GM12878 (cell line): ENCODE measurements at regions not wholly inside any gene's neighbourhood (a gene's known extent, or its start where the extent isn't known, plus 50 kb on each side); places are given as distances from the start of the nearest gene placed in this dataset.

Experiments used
- ATAC-seq: fragments of 200-7000 bp; cut with Tn5 transposase; 3 replicates; pipeline ENCODE4 v1.9.1; 2020; ENCODE audit warnings: mild to moderate bottlenecking, moderate library complexity
- BruUV-seq: library from RNA; stranded (reverse); fragments of 400-500 nt; replicated peaks from 2 replicates; lab custom pipeline; 2021; lab: Mats Ljungman, UMichigan
- CTCF ChIA-PET: fragments of 300-600 bp; sonication (Branson Sonifier 250); formaldehyde crosslinking; extraction: SDS; loops from one replicate; lab custom pipeline; 2021; ENCODE audit warnings: inconsistent platforms; lab: Yijun Ruan, JAX
- POLR2A ChIA-PET: fragments of 350-600 bp; formaldehyde crosslinking; extraction: SDS; loops from one replicate; lab custom pipeline; 2021; ENCODE audit warnings: inconsistent platforms; lab: Charles Lee
- RAD21 ChIA-PET: fragments of 300-600 bp; sonication (Branson Sonifier 250); formaldehyde crosslinking; loops from one replicate; lab custom pipeline; 2023; ENCODE audit warnings: antibody characterized with exemption; ENCODE audit not compliant: unreplicated experiment; lab: Charles Lee
- SMC1A ChIA-PET: fragments of 300-600 bp; sonication (Branson Sonifier 250); formaldehyde crosslinking; loops from one replicate; lab custom pipeline; 2023; ENCODE audit not compliant: unreplicated experiment, uncharacterized antibody; lab: Charles Lee
- DNase-seq: peaks from one replicate; pipeline ENCODE4 v3.0.0-alpha.2; 2011; ENCODE audit warnings: low read depth, low spot score
- FAIRE-seq: peaks from 3 replicates; lab custom pipeline; 2011; peaks lifted over from hg19 to GRCh38; lab: Jason Lieb, UNC
- H2AFZ ChIP-seq: 2 replicates; pipeline ENCODE4 v1.6.0; 2011; ENCODE audit warnings: low read depth, low read length, control low read depth; ENCODE audit not compliant: control insufficient read depth
- H3K27ac ChIP-seq: 2 replicates; pipeline ENCODE4 v1.5.1; 2011; ENCODE audit warnings: control low read depth; ENCODE audit not compliant: control insufficient read depth, insufficient read depth
- H3K27me3 ChIP-seq, 2 experiments: replicated peaks in 1 of 2; 2 replicates each; pipeline versions ENCODE4 v1.6.0 to v1.6.1; 2011; ENCODE audit warnings: low read length in 1 of 2; ENCODE audit not compliant: control insufficient read depth in 2 of 2, insufficient read depth in 2 of 2
- H3K36me3 ChIP-seq, 2 experiments: 2 replicates each; pipeline ENCODE4 v1.5.1; 2011; ENCODE audit warnings: low read length in 1 of 2; ENCODE audit not compliant: control insufficient read depth in 2 of 2, insufficient read depth in 2 of 2
- H3K4me1 ChIP-seq: 2 replicates; pipeline ENCODE4 v1.6.1; 2011; ENCODE audit warnings: mild to moderate bottlenecking, low read length, moderate library complexity, mixed read lengths; ENCODE audit not compliant: control insufficient read depth, insufficient read depth
- H3K4me2 ChIP-seq: 2 replicates; pipeline ENCODE4 v1.6.0; 2011; ENCODE audit warnings: control low read depth; ENCODE audit not compliant: control insufficient read depth, insufficient read depth
- H3K4me3 ChIP-seq: fragments of 200-600 bp; sonication (generic); 2 replicates; pipeline ENCODE4 v1.5.1; 2016
- H3K79me2 ChIP-seq: 2 replicates; pipeline ENCODE4 v1.6.0; 2011; ENCODE audit warnings: low read length; ENCODE audit not compliant: control insufficient read depth, insufficient read depth
- H3K9ac ChIP-seq: 2 replicates; pipeline ENCODE4 v1.8.0; 2011; ENCODE audit warnings: low read length, control low read depth, mixed read lengths; ENCODE audit not compliant: control insufficient read depth, insufficient read depth
- H3K9me3 ChIP-seq: replicated peaks from 3 replicates; pipeline ENCODE4 v1.5.1; 2011; ENCODE audit warnings: mild to moderate bottlenecking, low read length; ENCODE audit not compliant: control insufficient read depth, insufficient read depth
- H4K20me1 ChIP-seq: 2 replicates; pipeline ENCODE4 v1.6.0; 2011; ENCODE audit not compliant: control insufficient read depth, insufficient read depth
- CREB1 ChIP-seq: IDR thresholded peaks from 2 replicates; pipeline ENCODE4 v1.6.1; 2012; ENCODE audit warnings: low read depth, mild to moderate bottlenecking, inconsistent platforms
- EP300 ChIP-seq, 2 experiments: fragments of 150-350 bp in 1 of 2; IDR thresholded peaks; 2 replicates each; pipeline ENCODE4 v1.6.1; 2011 to 2012; ENCODE audit warnings: low read depth in 2 of 2, low read length in 2 of 2, borderline replicate concordance in 1 of 2, improper control_type of control experiment in 1 of 2, inconsistent platforms in 1 of 2; ENCODE audit not compliant: control insufficient read depth in 1 of 2
- MTA3 ChIP-seq: IDR thresholded peaks from 2 replicates; pipeline ENCODE4 v1.6.1; 2012; ENCODE audit warnings: low read length, inconsistent platforms, borderline replicate concordance
- MXI1 ChIP-seq: fragments of 150-350 bp; IDR thresholded peaks from 2 replicates; pipeline ENCODE4 v1.6.1; 2011; ENCODE audit warnings: low read depth, mild to moderate bottlenecking, inconsistent platforms, low read length, improper control_type of control experiment
- POLR2AphosphoS2 ChIP-seq: IDR thresholded peaks from 2 replicates; pipeline ENCODE4 v1.6.1; 2011; ENCODE audit warnings: low read depth, mild to moderate bottlenecking, low read length, improper control_type of control experiment, moderate library complexity
- POU2F2 ChIP-seq: IDR thresholded peaks from 3 replicates; pipeline ENCODE4 v1.6.1; 2011; ENCODE audit warnings: low read depth, mild to moderate bottlenecking, low read length, borderline replicate concordance
- RFX5 ChIP-seq: IDR thresholded peaks from 2 replicates; pipeline ENCODE4 v1.6.1; 2011; ENCODE audit warnings: low read depth, low read length, improper control_type of control experiment
- SIX5 ChIP-seq: IDR thresholded peaks from 2 replicates; pipeline ENCODE4 v1.6.1; 2011; ENCODE audit warnings: mild to moderate bottlenecking, low read depth, low read length, moderate library complexity; ENCODE audit not compliant: severe bottlenecking
- SMAD1 ChIP-seq: fragments of 450-650 bp; IDR thresholded peaks from 2 replicates; pipeline ENCODE4 v1.6.1; 2018; ENCODE audit warnings: mild to moderate bottlenecking, low read depth; ENCODE audit not compliant: partially characterized antibody
- STAT3 ChIP-seq: IDR thresholded peaks from 2 replicates; pipeline ENCODE4 v1.6.1; 2011; ENCODE audit warnings: low read depth, low read length, improper control_type of control experiment
- TBL1XR1 ChIP-seq: IDR thresholded peaks from 2 replicates; pipeline ENCODE4 v1.6.1; 2012; ENCODE audit warnings: low read depth, low read length, improper control_type of control experiment
- ZNF24 ChIP-seq: fragments of 450-650 bp; IDR thresholded peaks from 2 replicates; pipeline ENCODE4 v1.6.1; 2017; ENCODE audit warnings: antibody characterized with exemption, mild to moderate bottlenecking
- WGBS: methylation state at CpG from one replicate; pipeline ENCODE4 v1.1.6; 2016; ENCODE audit warnings: low lambda C conversion rate; ENCODE audit not compliant: insufficient replicate concordance, insufficient coverage; ENCODE audit errors: missing lambda C conversion rate; 5-methylcytosine and 5-hydroxymethylcytosine counted together
- in situ Hi-C: fragments of 300-500 bp; cut with MboI; formaldehyde crosslinking; loops from 9 replicates; pipeline ENCODE4 v1.14.3; 2018; ENCODE audit warnings: mixed read lengths
- intact Hi-C: fragments of 100-400 bp; cut with micrococcal nuclease; formaldehyde crosslinking; loops from one replicate; pipeline ENCODE4 v1.14.2; 2022; ENCODE audit not compliant: unreplicated experiment
- TF ChIP-seq, protein P1 (sequence below): fragments of 450-650 bp; IDR thresholded peaks from 2 replicates; pipeline ENCODE4 v1.6.1; 2017; ENCODE audit warnings: low read depth, mild to moderate bottlenecking, moderate library complexity
- TF ChIP-seq, protein P2 (sequence below): IDR thresholded peaks from 2 replicates; pipeline ENCODE4 v1.6.1; 2011; ENCODE audit warnings: borderline replicate concordance, low read depth, mild to moderate bottlenecking, moderate library complexity, low read length; ENCODE audit not compliant: insufficient read depth, poor library complexity, severe bottlenecking
- TF ChIP-seq, protein P3 (sequence below): IDR thresholded peaks from 2 replicates; pipeline ENCODE4 v1.6.1; 2012; ENCODE audit warnings: mild to moderate bottlenecking, low read depth, low read length
- TF ChIP-seq, protein P4 (sequence below): fragments of 450-650 bp; IDR thresholded peaks from 2 replicates; pipeline ENCODE4 v1.6.1; 2017; ENCODE audit warnings: mild to moderate bottlenecking

DNA sequence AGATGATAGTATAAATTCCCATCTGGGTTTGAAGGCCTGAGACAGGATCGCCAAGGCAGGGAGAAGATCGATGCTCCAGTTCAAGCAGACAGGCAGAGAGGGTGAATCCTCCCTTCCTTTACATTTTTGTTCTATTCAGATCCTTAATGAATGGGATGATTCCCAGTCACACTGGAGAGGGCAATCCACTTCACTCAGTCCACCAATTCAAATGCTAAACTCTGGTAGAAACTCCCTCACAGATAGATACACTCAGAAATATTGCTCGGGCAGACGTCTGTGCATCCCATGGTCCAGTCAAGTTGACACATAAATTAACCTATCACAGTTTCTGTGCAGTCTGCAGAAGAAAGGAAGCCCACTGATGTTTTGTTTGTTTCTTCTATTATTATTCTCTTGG, 193.1 kb upstream of the ZNF462 start:
- FAIRE-seq (no peak), DNase-seq (no peak), ATAC-seq (no peak)
- no peak overlapping the region for H3K4me2 ChIP-seq
- no peaks in the 10 kb centered on the region for H3K27me3 ChIP-seq
- H3K9ac ChIP-seq, result no peak overlapping the region
- H2AFZ ChIP-seq, result no peak overlapping the region
- no peaks in the 10 kb centered on the region for H3K4me1 ChIP-seq
- ChIA-PET POLR2A (no interaction called here), RAD21 (no interaction called here), SMC1A (interaction anchor here (0.6 to 1.0 kb wide), 2 partner anchors 35 to 251 kb away, joined by 3 to 4 read pairs; no protein-coding TSS in a partner anchor), CTCF (no interaction called here)
- no TSS peak for BruUV-seq
- H3K36me3 ChIP-seq, result no peaks in the 10 kb centered on the region
- no peaks in the 10 kb centered on the region for H3K9me3 ChIP-seq
- no peak overlapping the region for H3K27ac ChIP-seq
- H3K79me2 ChIP-seq, result no peaks in the 10 kb centered on the region
- WGBS, result 33% methylated on average over 4 of the region's 4 CpGs
- intact Hi-C loops (no loop called here), in situ Hi-C loops (no loop called here)
- H4K20me1 ChIP-seq, result no peaks in the 10 kb centered on the region
- H3K4me3 ChIP-seq, result no peak overlapping the region
- TF ChIP-seq, protein P1, sequence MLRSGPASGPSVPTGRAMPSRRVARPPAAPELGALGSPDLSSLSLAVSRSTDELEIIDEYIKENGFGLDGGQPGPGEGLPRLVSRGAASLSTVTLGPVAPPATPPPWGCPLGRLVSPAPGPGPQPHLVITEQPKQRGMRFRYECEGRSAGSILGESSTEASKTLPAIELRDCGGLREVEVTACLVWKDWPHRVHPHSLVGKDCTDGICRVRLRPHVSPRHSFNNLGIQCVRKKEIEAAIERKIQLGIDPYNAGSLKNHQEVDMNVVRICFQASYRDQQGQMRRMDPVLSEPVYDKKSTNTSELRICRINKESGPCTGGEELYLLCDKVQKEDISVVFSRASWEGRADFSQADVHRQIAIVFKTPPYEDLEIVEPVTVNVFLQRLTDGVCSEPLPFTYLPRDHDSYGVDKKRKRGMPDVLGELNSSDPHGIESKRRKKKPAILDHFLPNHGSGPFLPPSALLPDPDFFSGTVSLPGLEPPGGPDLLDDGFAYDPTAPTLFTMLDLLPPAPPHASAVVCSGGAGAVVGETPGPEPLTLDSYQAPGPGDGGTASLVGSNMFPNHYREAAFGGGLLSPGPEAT, result no peak
- no peak for TF ChIP-seq POLR2AphosphoS2
- TF ChIP-seq SIX5, result no peak
- no peak for TF ChIP-seq MTA3
- TF ChIP-seq TBL1XR1, result no peak
- TF ChIP-seq STAT3, result no peak
- TF ChIP-seq, protein P2, sequence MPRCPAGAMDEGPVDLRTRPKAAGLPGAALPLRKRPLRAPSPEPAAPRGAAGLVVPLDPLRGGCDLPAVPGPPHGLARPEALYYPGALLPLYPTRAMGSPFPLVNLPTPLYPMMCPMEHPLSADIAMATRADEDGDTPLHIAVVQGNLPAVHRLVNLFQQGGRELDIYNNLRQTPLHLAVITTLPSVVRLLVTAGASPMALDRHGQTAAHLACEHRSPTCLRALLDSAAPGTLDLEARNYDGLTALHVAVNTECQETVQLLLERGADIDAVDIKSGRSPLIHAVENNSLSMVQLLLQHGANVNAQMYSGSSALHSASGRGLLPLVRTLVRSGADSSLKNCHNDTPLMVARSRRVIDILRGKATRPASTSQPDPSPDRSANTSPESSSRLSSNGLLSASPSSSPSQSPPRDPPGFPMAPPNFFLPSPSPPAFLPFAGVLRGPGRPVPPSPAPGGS, result no peak
- TF ChIP-seq, protein P3, sequence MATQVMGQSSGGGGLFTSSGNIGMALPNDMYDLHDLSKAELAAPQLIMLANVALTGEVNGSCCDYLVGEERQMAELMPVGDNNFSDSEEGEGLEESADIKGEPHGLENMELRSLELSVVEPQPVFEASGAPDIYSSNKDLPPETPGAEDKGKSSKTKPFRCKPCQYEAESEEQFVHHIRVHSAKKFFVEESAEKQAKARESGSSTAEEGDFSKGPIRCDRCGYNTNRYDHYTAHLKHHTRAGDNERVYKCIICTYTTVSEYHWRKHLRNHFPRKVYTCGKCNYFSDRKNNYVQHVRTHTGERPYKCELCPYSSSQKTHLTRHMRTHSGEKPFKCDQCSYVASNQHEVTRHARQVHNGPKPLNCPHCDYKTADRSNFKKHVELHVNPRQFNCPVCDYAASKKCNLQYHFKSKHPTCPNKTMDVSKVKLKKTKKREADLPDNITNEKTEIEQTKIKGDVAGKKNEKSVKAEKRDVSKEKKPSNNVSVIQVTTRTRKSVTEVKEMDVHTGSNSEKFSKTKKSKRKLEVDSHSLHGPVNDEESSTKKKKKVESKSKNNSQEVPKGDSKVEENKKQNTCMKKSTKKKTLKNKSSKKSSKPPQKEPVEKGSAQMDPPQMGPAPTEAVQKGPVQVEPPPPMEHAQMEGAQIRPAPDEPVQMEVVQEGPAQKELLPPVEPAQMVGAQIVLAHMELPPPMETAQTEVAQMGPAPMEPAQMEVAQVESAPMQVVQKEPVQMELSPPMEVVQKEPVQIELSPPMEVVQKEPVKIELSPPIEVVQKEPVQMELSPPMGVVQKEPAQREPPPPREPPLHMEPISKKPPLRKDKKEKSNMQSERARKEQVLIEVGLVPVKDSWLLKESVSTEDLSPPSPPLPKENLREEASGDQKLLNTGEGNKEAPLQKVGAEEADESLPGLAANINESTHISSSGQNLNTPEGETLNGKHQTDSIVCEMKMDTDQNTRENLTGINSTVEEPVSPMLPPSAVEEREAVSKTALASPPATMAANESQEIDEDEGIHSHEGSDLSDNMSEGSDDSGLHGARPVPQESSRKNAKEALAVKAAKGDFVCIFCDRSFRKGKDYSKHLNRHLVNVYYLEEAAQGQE, result no peak
- no peak for TF ChIP-seq ZNF24
- TF ChIP-seq SMAD1, result no peak
- TF ChIP-seq, protein P4, sequence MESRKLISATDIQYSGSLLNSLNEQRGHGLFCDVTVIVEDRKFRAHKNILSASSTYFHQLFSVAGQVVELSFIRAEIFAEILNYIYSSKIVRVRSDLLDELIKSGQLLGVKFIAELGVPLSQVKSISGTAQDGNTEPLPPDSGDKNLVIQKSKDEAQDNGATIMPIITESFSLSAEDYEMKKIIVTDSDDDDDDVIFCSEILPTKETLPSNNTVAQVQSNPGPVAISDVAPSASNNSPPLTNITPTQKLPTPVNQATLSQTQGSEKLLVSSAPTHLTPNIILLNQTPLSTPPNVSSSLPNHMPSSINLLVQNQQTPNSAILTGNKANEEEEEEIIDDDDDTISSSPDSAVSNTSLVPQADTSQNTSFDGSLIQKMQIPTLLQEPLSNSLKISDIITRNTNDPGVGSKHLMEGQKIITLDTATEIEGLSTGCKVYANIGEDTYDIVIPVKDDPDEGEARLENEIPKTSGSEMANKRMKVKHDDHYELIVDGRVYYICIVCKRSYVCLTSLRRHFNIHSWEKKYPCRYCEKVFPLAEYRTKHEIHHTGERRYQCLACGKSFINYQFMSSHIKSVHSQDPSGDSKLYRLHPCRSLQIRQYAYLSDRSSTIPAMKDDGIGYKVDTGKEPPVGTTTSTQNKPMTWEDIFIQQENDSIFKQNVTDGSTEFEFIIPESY, result no peak
- TF ChIP-seq RFX5, result no peak
- no peak for TF ChIP-seq EP300 (IDR thresholded peaks at IDR 0.05; ENCODE audit: borderline replicate concordance in 1 of 2, control insufficient read depth in 1 of 2, low read depth in 2 of 2, low read length in 2 of 2)
- TF ChIP-seq MXI1, result no peak
- TF ChIP-seq CREB1, result no peak
- no peak for TF ChIP-seq POU2F2
